Keratinocyte (primary cell): ENCODE measurements at regions not wholly inside any gene's neighbourhood (a gene's known extent, or its start where the extent isn't known, plus 50 kb on each side); places are given as distances from the start of the nearest gene placed in this dataset.
A peak's percentile ranks its signal among the peaks of the same experiment; 100 is the strongest.
"Not testable (repeated sequence)": the region's sequence is repeated elsewhere in the genome, so short reads cannot be mapped to it uniquely, and the experiment has no call there.

Experiments used
- DNase-seq: peaks from one replicate; pipeline ENCODE4 v3.0.0-alpha.2; 2011; ENCODE audit warnings: low read depth, missing footprints, low spot score
- FAIRE-seq: peaks from 2 replicates; lab custom pipeline; 2011; peaks lifted over from hg19 to GRCh38; lab: Jason Lieb, UNC
- H2AFZ ChIP-seq: 2 replicates; pipeline ENCODE4 v1.6.0; 2012; ENCODE audit warnings: low read length, control low read depth, inconsistent platforms; ENCODE audit not compliant: control insufficient read depth
- H3K27ac ChIP-seq: 2 replicates; pipeline ENCODE4 v1.5.1; 2011; ENCODE audit warnings: low read length; ENCODE audit not compliant: control insufficient read depth, insufficient read depth
- H3K27me3 ChIP-seq: 3 replicates; pipeline ENCODE4 v1.6.0; 2011; ENCODE audit warnings: low read length; ENCODE audit not compliant: control insufficient read depth, insufficient read depth; ENCODE audit errors: extremely low read depth
- H3K36me3 ChIP-seq, 2 experiments: 2 replicates in 1 of 2; 3 replicates in 1 of 2; pipeline ENCODE4 v1.5.1; 2011; ENCODE audit warnings: low read length in 2 of 2, mild to moderate bottlenecking in 1 of 2; ENCODE audit not compliant: control insufficient read depth in 2 of 2, insufficient read depth in 2 of 2; ENCODE audit errors: extremely low read depth in 1 of 2
- H3K4me1 ChIP-seq: 3 replicates; pipeline ENCODE4 v1.5.1; 2011; ENCODE audit warnings: low read length; ENCODE audit not compliant: control insufficient read depth, insufficient read depth; ENCODE audit errors: extremely low read depth
- H3K4me2 ChIP-seq: 3 replicates; pipeline ENCODE4 v1.6.0; 2011; ENCODE audit warnings: low read depth, low read length; ENCODE audit not compliant: control insufficient read depth, insufficient read depth; ENCODE audit errors: extremely low read depth
- H3K4me3 ChIP-seq, 3 experiments: fragments of 200-600 bp in 1 of 3; sonication (generic) in 1 of 3; 2 replicates in 2 of 3; 3 replicates in 1 of 3; pipeline ENCODE4 v1.5.1; 2011 to 2016; ENCODE audit warnings: low read length in 3 of 3, mild to moderate bottlenecking in 3 of 3, control low read depth in 2 of 3, inconsistent platforms in 1 of 3, low read depth in 1 of 3, mixed read lengths in 1 of 3, mixed run types in 1 of 3, moderate library complexity in 1 of 3; ENCODE audit not compliant: control insufficient read depth in 2 of 3, insufficient read depth in 2 of 3; ENCODE audit errors: extremely low read depth in 1 of 3
- H3K79me2 ChIP-seq: 2 replicates; pipeline ENCODE4 v1.6.0; 2012; ENCODE audit warnings: low read length; ENCODE audit not compliant: control insufficient read depth, insufficient read depth
- H3K9ac ChIP-seq: 3 replicates; pipeline ENCODE4 v1.6.0; 2011; ENCODE audit warnings: low read length; ENCODE audit not compliant: control insufficient read depth, insufficient read depth; ENCODE audit errors: extremely low read depth
- H3K9me1 ChIP-seq: 3 replicates; pipeline ENCODE4 v1.6.0; 2011; ENCODE audit warnings: low read length; ENCODE audit not compliant: control insufficient read depth, insufficient read depth; ENCODE audit errors: extremely low read depth
- H3K9me3 ChIP-seq: 2 replicates; pipeline ENCODE4 v1.5.1; 2012; ENCODE audit warnings: low read depth, low read length; ENCODE audit not compliant: control insufficient read depth
- H4K20me1 ChIP-seq: 3 replicates; pipeline ENCODE4 v1.6.0; 2011; ENCODE audit warnings: low read length; ENCODE audit not compliant: control insufficient read depth, insufficient read depth; ENCODE audit errors: extremely low read depth
- CTCF ChIP-seq, 3 experiments: IDR thresholded peaks in 1 of 3; conservative IDR thresholded peaks in 1 of 3; optimal IDR thresholded peaks in 1 of 3; 2 replicates in 2 of 3; 3 replicates in 1 of 3; pipeline versions ENCODE3 to v1.5.1; 2011; ENCODE audit warnings: low read length in 3 of 3, mild to moderate bottlenecking in 3 of 3, moderate library complexity in 2 of 3, control low read depth in 1 of 3, inconsistent platforms in 1 of 3; ENCODE audit not compliant: insufficient read depth in 2 of 3; ENCODE audit errors: extremely low read depth in 1 of 3
- EZH2 ChIP-seq: IDR thresholded peaks from one replicate; pipeline ENCODE4 v1.6.1; 2012; ENCODE audit warnings: inconsistent platforms, mild to moderate bottlenecking, low read length, moderate library complexity
- dilution Hi-C: fragments of 300-500 bp; cut with MboI; formaldehyde crosslinking; loops from one replicate; pipeline ENCODE4 v1.7.0; 2020; ENCODE audit warnings: low sequenced_read_pairs; ENCODE audit not compliant: extremely low pct_ligation_motif_present

GRCh38 chr2:230614040-230614439, 98.6 kb upstream of the CAB39 start:
- H3K27me3 ChIP-seq: no peaks in the 10 kb centered on the region
- H3K79me2 ChIP-seq: no peaks in the 10 kb centered on the region
- H3K27ac ChIP-seq: no peak overlapping the region
- H2AFZ ChIP-seq: no peak overlapping the region
- FAIRE-seq: no peak
- no peak overlapping the region for H3K4me2 ChIP-seq
- H3K9me1 ChIP-seq: no peaks in the 10 kb centered on the region
- TF ChIP-seq EZH2 (no peak), CTCF (optimal IDR thresholded peaks at IDR 0.05 in 1 of 3, IDR thresholded peaks at IDR 0.05 in 1 of 3, conservative IDR thresholded peaks at IDR 0.05 in 1 of 3; ENCODE audit: extremely low read depth in 1 of 3, insufficient read depth in 2 of 3, low read length in 3 of 3) (no peak)
- dilution Hi-C loops: no loop called here
- no peak for DNase-seq
- H3K4me1 ChIP-seq: peaks cover 21% of the 10 kb centered on the region
- no peak overlapping the region for H3K4me3 ChIP-seq
- no peaks in the 10 kb centered on the region for H4K20me1 ChIP-seq
- H3K9me3 ChIP-seq: no peaks in the 10 kb centered on the region
- no peaks in the 10 kb centered on the region for H3K36me3 ChIP-seq
- H3K9ac ChIP-seq: no peak overlapping the region

- H2AFZ ChIP-seq: no peak overlapping the region
- no peak overlapping the region for H3K4me3 ChIP-seq
- H3K9me1 ChIP-seq: no peaks in the 10 kb centered on the region
- H3K79me2 ChIP-seq: no peaks in the 10 kb centered on the region
- FAIRE-seq (peak; percentile 67), DNase-seq (peak; percentile 35)
- peak overlapping the region; percentile 16 for H3K27ac ChIP-seq
- no peaks in the 10 kb centered on the region for H3K27me3 ChIP-seq
- TF ChIP-seq EZH2 (no peak), CTCF (optimal IDR thresholded peaks at IDR 0.05 in 1 of 3, IDR thresholded peaks at IDR 0.05 in 1 of 3, conservative IDR thresholded peaks at IDR 0.05 in 1 of 3; ENCODE audit: extremely low read depth in 1 of 3, insufficient read depth in 2 of 3, low read length in 3 of 3) (no peak)
- H3K36me3 ChIP-seq: no peaks in the 10 kb centered on the region
- H3K9ac ChIP-seq: peak overlapping the region; percentile 1
- H3K9me3 ChIP-seq: no peaks in the 10 kb centered on the region
- H3K4me1 ChIP-seq: peaks cover 21% of the 10 kb centered on the region
- H4K20me1 ChIP-seq: no peaks in the 10 kb centered on the region
- dilution Hi-C loops: no loop called here
- H3K4me2 ChIP-seq: no peak overlapping the region
Observed at GRCh38 chr2:230614913-230615332, 97.7 kb upstream of the CAB39 start.

- peak; percentile 78 for DNase-seq
Observed at GRCh38 chr2:230617256-230617706, 95.4 kb upstream of the CAB39 start.

More at GRCh38 chr2:230617256-230617706, 95.4 kb upstream of the CAB39 start:
- H3K4me3 ChIP-seq, H3K27me3 ChIP-seq, H3K9me3 ChIP-seq, H2AFZ ChIP-seq, H3K36me3 ChIP-seq, H4K20me1 ChIP-seq, dilution Hi-C loops, H3K79me2 ChIP-seq, H3K9me1 ChIP-seq: not testable (repeated sequence)
- Histone ChIP-seq H3K9ac (peak overlapping the region; percentile 28), H3K27ac (peak overlapping the region; percentile 91), H3K4me1 (peaks cover 18% of the 10 kb centered on the region), H3K4me2 (peak overlapping the region; percentile 51)
- FAIRE-seq: peak; percentile 48
